ENCODE measurements at regions not wholly inside any gene's neighbourhood (a gene's known extent, or its start where the extent isn't known, plus 50 kb on each side); places are given as distances from the start of the nearest gene placed in this dataset.

DNA sequence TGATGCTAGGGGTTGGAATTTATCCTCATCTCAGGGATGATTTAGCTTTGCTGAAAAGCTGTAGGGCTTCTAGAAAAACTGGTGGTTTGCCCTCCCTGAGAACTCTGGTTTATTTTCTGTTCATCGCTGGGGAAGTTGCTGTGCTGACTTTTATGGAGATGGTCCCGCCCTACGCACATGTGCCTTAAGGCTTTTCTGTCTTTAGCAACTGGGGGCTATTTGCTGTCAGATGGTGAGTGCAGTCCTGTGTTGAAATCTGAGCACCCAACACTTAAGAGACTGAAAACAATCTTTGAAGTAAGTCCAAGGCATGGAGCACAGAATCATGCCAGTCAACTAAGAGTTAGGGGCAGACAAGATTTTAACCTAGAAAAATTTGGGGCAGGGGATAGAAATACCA, 2148.4 kb upstream of the CELF4 start (continued):
- TF ChIP-seq SUZ12 (IDR thresholded peaks at IDR 0.05; ENCODE audit: low read length) = no peak
- TF ChIP-seq YY1 (IDR thresholded peaks at IDR 0.05; ENCODE audit: low read depth, low read length) = no peak
- no peak for TF ChIP-seq PHF8 (conservative IDR thresholded peaks at IDR 0.05; ENCODE audit: low read depth, low read length)
- TF ChIP-seq EGR1 (IDR thresholded peaks at IDR 0.05; ENCODE audit: borderline replicate concordance, low read depth, low read length) = no peak
- no peak for TF ChIP-seq JUN (IDR thresholded peaks at IDR 0.05; ENCODE audit: low read depth, low read length)

Measured in H1 (cell line).